Motor neuron (in vitro differentiated cells): ENCODE measurements at regions not wholly inside any gene's neighbourhood (a gene's known extent, or its start where the extent isn't known, plus 50 kb on each side); places are given as distances from the start of the nearest gene placed in this dataset.

Experiments used
- ATAC-seq, 8 experiments: fragments of 200-7000 bp; cut with Tn5 transposase; replicated peaks in 6 of 8; 2 replicates each; pipeline ENCODE4 v1.8.0; 2021; ENCODE audit warnings: mild to moderate bottlenecking in 8 of 8, moderate library complexity in 8 of 8
- H3K27ac ChIP-seq, 2 donors: fragments of 250-450 bp; sonication (Bioruptor Pico); 2 replicates each; pipeline ENCODE4 v1.9.0; 2021; ENCODE audit warnings: antibody characterized with exemption in 2 of 2, mild to moderate bottlenecking in 2 of 2, moderate library complexity in 1 of 2
- H3K4me1 ChIP-seq, 2 donors: fragments of 250-450 bp; sonication (Bioruptor Pico); replicated peaks in 1 of 2; 2 replicates each; pipeline ENCODE4 v1.6.1; 2021; ENCODE audit warnings: antibody characterized with exemption in 2 of 2, mild to moderate bottlenecking in 2 of 2, moderate library complexity in 1 of 2
- H3K4me3 ChIP-seq, 5 donors: fragments of 250-450 bp; sonication (Bioruptor Pico); 2 replicates each; pipeline ENCODE4 v1.9.0; 2021; ENCODE audit warnings: antibody characterized with exemption in 5 of 5, mild to moderate bottlenecking in 5 of 5, moderate library complexity in 4 of 5
- WGBS, 10 experiments: fragments of 450-650 bp; shearing (Covaris generic); methylation state at CpG; one replicate each; pipeline ENCODE4 v1.0.0; 2022; 5-methylcytosine and 5-hydroxymethylcytosine counted together
- in situ Hi-C, 9 experiments: fragments of 400-800 bp; cut with MboI; loops; one replicate each; pipeline ENCODE4 v1.15.0; 2021; ENCODE audit warnings: low sequenced_read_pairs in 9 of 9, low pct_unique_long_range_greater_than_20kb in 2 of 9; ENCODE audit not compliant: unreplicated experiment in 9 of 9

- Histone ChIP-seq H3K27ac (no peak overlapping the region), H3K4me1 (peaks cover 5 to 8% of the 10 kb centered on the region in 2 donors), H3K4me3 (no peak overlapping the region)
- no peak for ATAC-seq
- in situ Hi-C loops: no loop called here
- WGBS, 10 experiments: 47 to 100% (median 97%) methylated on average over 1 to 3 of the region's 3 CpGs
These were observed 54.8 kb upstream of the SGCD start for GRCh38 chr5:156272139-156272538.

- in situ Hi-C loops: no loop called here
- no peak overlapping the region for H3K27ac ChIP-seq
- 45 to 100% (median 76%) methylated on average over 1 to 3 of the region's 3 CpGs; no CpG with 5 or more reads in 1 of the 10 experiments for WGBS, 10 experiments
- H3K4me1 ChIP-seq: peaks cover 10 to 18% of the 10 kb centered on the region in 2 donors
- no peak for ATAC-seq
- H3K4me3 ChIP-seq: no peak overlapping the region
These were observed 53.6 kb upstream of the SGCD start for GRCh38 chr5:156273325-156273724.

DNA sequence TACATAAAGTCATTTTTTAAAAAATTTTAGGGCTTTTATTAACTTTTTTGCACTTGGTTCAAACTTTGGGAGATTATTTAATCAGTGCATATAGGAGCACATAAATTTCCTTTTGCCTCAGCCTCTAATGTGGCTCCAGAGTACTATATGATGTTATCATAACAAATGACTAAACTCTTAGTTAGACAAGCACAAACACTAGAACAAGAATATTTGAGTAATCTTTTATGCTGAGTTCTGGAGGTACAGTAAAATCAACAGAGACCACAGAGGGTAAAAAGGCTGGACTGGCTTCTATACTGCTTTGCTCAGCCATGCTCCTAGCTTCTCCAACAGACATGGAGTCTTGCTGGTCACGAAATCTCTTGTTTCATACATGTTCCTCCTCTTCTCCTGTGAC, 52.5 kb upstream of the SGCD start:
- in situ Hi-C loops: no loop called here
- 40 to 100% (median 80%) methylated on average over 1 of the region's 1 CpG; no CpG with 5 or more reads in 3 of the 10 experiments for WGBS, 10 experiments
- Histone ChIP-seq H3K27ac (no peak overlapping the region), H3K4me3 (no peak overlapping the region), H3K4me1 (peaks cover 10 to 20% of the 10 kb centered on the region in 2 donors)
- no peak for ATAC-seq
